ENCODE measurements at regions not wholly inside any gene's neighbourhood (a gene's known extent, or its start where the extent isn't known, plus 50 kb on each side); places are given as distances from the start of the nearest gene placed in this dataset.

DNA sequence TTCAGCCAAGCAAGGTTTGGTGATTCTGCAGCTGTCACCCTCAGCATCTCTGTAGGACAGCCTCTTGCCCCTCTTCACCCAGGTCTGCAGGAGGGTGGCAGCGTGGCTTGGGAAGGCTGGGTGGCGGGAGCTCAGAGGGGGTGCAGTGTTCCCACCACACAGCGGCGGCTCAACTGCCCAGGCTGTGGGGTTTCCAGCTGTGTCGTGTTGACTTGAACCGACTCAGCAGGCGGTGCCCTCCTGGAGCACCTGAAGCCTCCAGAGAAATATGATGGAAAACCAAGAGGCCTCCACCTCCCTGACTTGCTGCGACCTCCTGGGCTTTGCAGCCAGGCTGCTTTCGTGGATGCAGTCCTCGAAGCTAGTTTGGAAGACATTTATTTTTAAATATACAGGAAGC, 68.0 kb upstream of the KLF6 start:
- TF ChIP-seq POLR2A (IDR thresholded peaks at IDR 0.05; ENCODE audit: low read depth, low read length): no peak
- TF ChIP-seq POLR2AphosphoS5 (IDR thresholded peaks at IDR 0.05; ENCODE audit: low read depth, low read length): no peak

Data from GM12892 (cell line).